Fibroblast of lung (primary cell): ENCODE measurements at regions not wholly inside any gene's neighbourhood (a gene's known extent, or its start where the extent isn't known, plus 50 kb on each side); places are given as distances from the start of the nearest gene placed in this dataset.

Source experiments
- CTCF ChIP-seq, 2 donors: IDR thresholded peaks in 1 of 2; conservative IDR thresholded peaks in 1 of 2; 1 replicate in 1 of 2; 2 replicates in 1 of 2; pipeline ENCODE4 v1.5.1; 2011 to 2012; ENCODE audit warnings: low read length in 2 of 2, control low read depth in 1 of 2, inconsistent platforms in 1 of 2, low read depth in 1 of 2, mild to moderate bottlenecking in 1 of 2
- EZH2 ChIP-seq: IDR thresholded peaks from 2 replicates; pipeline ENCODE4 v1.5.1; 2012; ENCODE audit warnings: low read length, control low read depth, mild to moderate bottlenecking; ENCODE audit errors: missing control alignments

DNA sequence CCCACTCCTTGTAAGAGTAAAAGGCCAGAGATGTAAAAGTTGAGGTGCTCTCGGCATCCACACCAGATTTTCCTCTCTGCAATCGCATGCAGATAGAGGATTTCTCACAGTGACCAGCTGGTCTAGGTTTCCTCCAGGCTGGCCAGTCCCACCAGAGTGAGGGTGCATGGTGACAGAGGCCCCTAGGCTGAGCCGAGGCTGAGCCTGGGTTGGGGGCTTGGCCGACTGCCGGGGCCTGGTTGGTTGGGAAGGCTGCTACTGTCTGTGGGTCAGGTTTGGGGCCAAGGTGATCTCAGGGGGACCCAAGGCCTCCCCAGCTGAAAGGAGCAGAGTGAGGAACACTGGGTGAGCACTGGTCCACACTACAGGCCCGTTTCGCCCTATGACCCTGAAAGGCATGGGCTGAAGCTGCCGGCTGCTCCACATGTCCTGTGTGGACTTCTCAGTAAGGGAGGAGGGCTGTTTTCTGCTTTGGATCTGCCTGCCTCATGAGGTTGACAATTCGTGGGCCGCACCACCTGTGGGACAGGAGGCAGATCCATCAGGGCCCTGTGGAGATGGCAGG lies 400.8 kb upstream of the IRX4 start:
- no peak for TF ChIP-seq CTCF (conservative IDR thresholded peaks at IDR 0.05 in 1 of 2, IDR thresholded peaks at IDR 0.05 in 1 of 2; ENCODE audit: low read depth in 1 of 2, low read length in 2 of 2)
- no peak for TF ChIP-seq EZH2
